Endodermal cell (in vitro differentiated cells): ENCODE measurements at regions not wholly inside any gene's neighbourhood (a gene's known extent, or its start where the extent isn't known, plus 50 kb on each side); places are given as distances from the start of the nearest gene placed in this dataset.

Experiments
- DNase-seq: peaks from one replicate; pipeline ENCODE4 v3.0.0-alpha.2; 2017
- H3K27ac ChIP-seq: 2 replicates; pipeline ENCODE4 v1.5.1; 2013; ENCODE audit warnings: mild to moderate bottlenecking, low read depth, low read length, moderate library complexity
- H3K27me3 ChIP-seq: 2 replicates; pipeline ENCODE4 v1.6.1; 2013; ENCODE audit warnings: mild to moderate bottlenecking, low read length, moderate library complexity; ENCODE audit not compliant: insufficient read depth, control insufficient read depth, poor library complexity, severe bottlenecking
- H3K36me3 ChIP-seq: 2 replicates; pipeline ENCODE4 v1.7.0; 2013; ENCODE audit warnings: mild to moderate bottlenecking, low read length, moderate library complexity; ENCODE audit not compliant: control insufficient read depth, insufficient read depth
- H3K4me1 ChIP-seq: one replicate; pipeline ENCODE4 v1.7.0; 2013; ENCODE audit warnings: low read length; ENCODE audit not compliant: control insufficient read depth, insufficient read depth
- H3K4me3 ChIP-seq: 2 replicates; pipeline ENCODE4 v1.5.1; 2013; ENCODE audit warnings: mild to moderate bottlenecking, low read length, moderate library complexity
- H3K9ac ChIP-seq: 2 replicates; pipeline ENCODE4 v1.6.1; 2013; ENCODE audit warnings: mild to moderate bottlenecking, low read length, moderate library complexity; ENCODE audit not compliant: poor library complexity, severe bottlenecking; ENCODE audit errors: extremely low read depth
- H3K9me3 ChIP-seq: 2 replicates; pipeline ENCODE4 v1.6.1; 2013; ENCODE audit warnings: mild to moderate bottlenecking, low read length, moderate library complexity; ENCODE audit not compliant: control insufficient read depth
- H3K27ac Mint-ChIP-seq: 2 replicates; pipeline ENCODE4 v1.8.0; 2020; ENCODE audit warnings: mixed read lengths
- H3K27me3 Mint-ChIP-seq: 2 replicates; pipeline ENCODE4 v1.8.0; 2021; ENCODE audit warnings: mild to moderate bottlenecking, mixed read lengths; ENCODE audit not compliant: insufficient read depth
- H3K36me3 Mint-ChIP-seq: 2 replicates; pipeline ENCODE4 v1.8.0; 2020; ENCODE audit warnings: low read depth, mixed read lengths
- H3K4me1 Mint-ChIP-seq: 2 replicates; pipeline ENCODE4 v1.8.0; 2020; ENCODE audit warnings: mixed read lengths
- H3K4me3 Mint-ChIP-seq: 2 replicates; pipeline ENCODE4 v1.8.0; 2020; ENCODE audit warnings: mild to moderate bottlenecking, moderate library complexity, mixed read lengths
- H3K9me3 Mint-ChIP-seq: 2 replicates; pipeline ENCODE4 v1.8.0; 2020; ENCODE audit warnings: mild to moderate bottlenecking, mixed read lengths
- CTCF ChIP-seq: fragments of 200-600 bp; sonication (generic); conservative IDR thresholded peaks from 2 replicates; pipeline ENCODE4 v1.5.0; 2021; ENCODE audit warnings: antibody characterized with exemption, mild to moderate bottlenecking
- WGBS, 2 experiments: methylation state at CpG; one replicate each; pipeline versions ENCODE4 v1.1.5 to v1.1.7; 2013; ENCODE audit warnings: missing lambda C conversion rate in 2 of 2, mixed read lengths in 1 of 2; ENCODE audit not compliant: insufficient coverage in 1 of 2, insufficient read length in 1 of 2; 5-methylcytosine and 5-hydroxymethylcytosine counted together

GRCh38 chr2:204134421-204134820 lies 197.9 kb downstream of the ICOS start:
- no peak for DNase-seq
- peaks cover 21% of the 10 kb centered on the region for H3K4me1 Mint-ChIP-seq
- H3K36me3 Mint-ChIP-seq, result no peaks in the 10 kb centered on the region
- no peak overlapping the region for H3K27ac Mint-ChIP-seq
- H3K27me3 Mint-ChIP-seq, result no peaks in the 10 kb centered on the region
- TF ChIP-seq CTCF, result no peak
- no peaks in the 10 kb centered on the region for H3K36me3 ChIP-seq
- H3K9me3 ChIP-seq, result no peaks in the 10 kb centered on the region
- no peak overlapping the region for H3K4me3 Mint-ChIP-seq
- 69 to 93% methylated on average over 1 to 3 of the region's 3 CpGs for whole genome bisulfite sequencing, 2 experiments
- no peak overlapping the region for H3K27ac ChIP-seq
- no peaks in the 10 kb centered on the region for H3K27me3 ChIP-seq
- H3K9me3 Mint-ChIP-seq, result no peaks in the 10 kb centered on the region
- no peaks in the 10 kb centered on the region for H3K4me1 ChIP-seq
- H3K9ac ChIP-seq, result no peak overlapping the region
- no peak overlapping the region for H3K4me3 ChIP-seq

- Histone ChIP-seq H3K27ac (no peak overlapping the region), H3K4me3 (no peak overlapping the region), H3K36me3 (no peaks in the 10 kb centered on the region), H3K9me3 (no peaks in the 10 kb centered on the region), H3K9ac (no peak overlapping the region), H3K4me1 (no peaks in the 10 kb centered on the region), H3K27me3 (no peaks in the 10 kb centered on the region)
- Mint-ChIP-seq H3K27ac (no peak overlapping the region), H3K4me3 (no peak overlapping the region), H3K36me3 (no peaks in the 10 kb centered on the region), H3K4me1 (peaks cover 27% of the 10 kb centered on the region), H3K27me3 (no peaks in the 10 kb centered on the region), H3K9me3 (no peaks in the 10 kb centered on the region)
- no peak for DNase-seq
- TF ChIP-seq CTCF, result no peak
- WGBS, 2 experiments, result 85 to 100% methylated on average over 2 of the region's 2 CpGs
Measured at GRCh38 chr2:204135752-204136151, 199.2 kb downstream of the ICOS start.

- Mint-ChIP-seq H3K27me3 (no peaks in the 10 kb centered on the region), H3K9me3 (no peaks in the 10 kb centered on the region), H3K4me1 (peaks cover 28% of the 10 kb centered on the region), H3K27ac (no peak overlapping the region), H3K36me3 (no peaks in the 10 kb centered on the region), H3K4me3 (no peak overlapping the region)
- no peak for TF ChIP-seq CTCF
- no peak for DNase-seq
- Histone ChIP-seq H3K27ac (no peak overlapping the region), H3K9ac (no peak overlapping the region), H3K36me3 (no peaks in the 10 kb centered on the region), H3K9me3 (no peaks in the 10 kb centered on the region), H3K4me1 (no peaks in the 10 kb centered on the region), H3K4me3 (no peak overlapping the region), H3K27me3 (no peaks in the 10 kb centered on the region)
- WGBS, 2 experiments, result 100% methylated on average over 2 of the region's 2 CpGs
Measured at GRCh38 chr2:204138206-204138605, 201.6 kb downstream of the ICOS start.
